KMS-11 (cell line): ENCODE measurements at regions not wholly inside any gene's neighbourhood (a gene's known extent, or its start where the extent isn't known, plus 50 kb on each side); places are given as distances from the start of the nearest gene placed in this dataset.

Experiments
- H2AFZ ChIP-seq: fragments of 200-600 bp; sonication (generic); 2 replicates; pipeline ENCODE4 v1.6.1; 2016; ENCODE audit warnings: antibody characterized with exemption, mixed run types, low read depth
- H3K27ac ChIP-seq: fragments of 200-600 bp; sonication (generic); 2 replicates; pipeline ENCODE4 v1.6.1; 2016; ENCODE audit warnings: mild to moderate bottlenecking, mixed run types
- H3K27me3 ChIP-seq: fragments of 200-600 bp; sonication (generic); 2 replicates; pipeline ENCODE4 v1.6.1; 2017; ENCODE audit warnings: mild to moderate bottlenecking, low read depth, mixed run types, moderate library complexity; ENCODE audit not compliant: insufficient read depth
- H3K36me3 ChIP-seq: fragments of 200-600 bp; sonication (generic); 2 replicates; pipeline ENCODE4 v1.6.1; 2017; ENCODE audit warnings: mild to moderate bottlenecking, mixed run types; ENCODE audit not compliant: insufficient read depth
- H3K4me1 ChIP-seq: fragments of 200-600 bp; sonication (generic); 2 replicates; pipeline ENCODE4 v1.6.1; 2016; ENCODE audit warnings: mild to moderate bottlenecking, low read depth, mixed run types; ENCODE audit not compliant: poor library complexity, severe bottlenecking
- H3K4me2 ChIP-seq: fragments of 200-600 bp; sonication (generic); 2 replicates; pipeline ENCODE4 v1.7.0; 2016; ENCODE audit warnings: mild to moderate bottlenecking, mixed run types
- H3K4me3 ChIP-seq: fragments of 200-600 bp; sonication (generic); IDR thresholded peaks from 2 replicates; pipeline ENCODE4 v1.6.1; 2017; ENCODE audit warnings: low read depth, low read length, mixed read lengths; ENCODE audit not compliant: insufficient read depth
- H3K79me2 ChIP-seq: fragments of 200-600 bp; sonication (generic); 2 replicates; pipeline ENCODE4 v1.6.1; 2016; ENCODE audit warnings: low read depth, mixed run types; ENCODE audit not compliant: insufficient read depth
- H3K9ac ChIP-seq: fragments of 200-600 bp; sonication (generic); 2 replicates; pipeline ENCODE4 v1.6.1; 2016; ENCODE audit warnings: mild to moderate bottlenecking, mixed run types
- H4K20me1 ChIP-seq: fragments of 200-600 bp; sonication (generic); 2 replicates; pipeline ENCODE4 v1.6.1; 2016; ENCODE audit warnings: mild to moderate bottlenecking, mixed run types; ENCODE audit not compliant: insufficient read depth
- CTCF ChIP-seq: fragments of 200-600 bp; sonication (generic); conservative IDR thresholded peaks from 2 replicates; pipeline ENCODE4 v1.6.1; 2017; ENCODE audit warnings: low read depth, mild to moderate bottlenecking, antibody characterized with exemption, low read length, moderate library complexity, mixed read lengths

GRCh38 chr18:53792762-53793161 lies 431.7 kb downstream of the MBD2 start:
- Histone ChIP-seq H3K27me3 (no peaks in the 10 kb centered on the region), H3K27ac (no peak overlapping the region), H3K36me3 (no peaks in the 10 kb centered on the region), H3K4me2 (no peak overlapping the region), H3K4me1 (peaks cover 25% of the 10 kb centered on the region), H3K4me3 (no peak overlapping the region), H3K79me2 (no peaks in the 10 kb centered on the region), H3K9ac (no peak overlapping the region), H2AFZ (no peak overlapping the region), H4K20me1 (no peaks in the 10 kb centered on the region)
- TF ChIP-seq CTCF, result no peak

- Histone ChIP-seq H3K4me2 (no peak overlapping the region), H3K36me3 (no peaks in the 10 kb centered on the region), H2AFZ (no peak overlapping the region), H3K9ac (no peak overlapping the region), H3K4me1 (peaks cover 10% of the 10 kb centered on the region), H3K4me3 (no peak overlapping the region), H4K20me1 (no peaks in the 10 kb centered on the region), H3K79me2 (no peaks in the 10 kb centered on the region), H3K27ac (no peak overlapping the region), H3K27me3 (no peaks in the 10 kb centered on the region)
- TF ChIP-seq CTCF, result no peak
These were observed 433.7 kb downstream of the MBD2 start for GRCh38 chr18:53790786-53791185.

DNA sequence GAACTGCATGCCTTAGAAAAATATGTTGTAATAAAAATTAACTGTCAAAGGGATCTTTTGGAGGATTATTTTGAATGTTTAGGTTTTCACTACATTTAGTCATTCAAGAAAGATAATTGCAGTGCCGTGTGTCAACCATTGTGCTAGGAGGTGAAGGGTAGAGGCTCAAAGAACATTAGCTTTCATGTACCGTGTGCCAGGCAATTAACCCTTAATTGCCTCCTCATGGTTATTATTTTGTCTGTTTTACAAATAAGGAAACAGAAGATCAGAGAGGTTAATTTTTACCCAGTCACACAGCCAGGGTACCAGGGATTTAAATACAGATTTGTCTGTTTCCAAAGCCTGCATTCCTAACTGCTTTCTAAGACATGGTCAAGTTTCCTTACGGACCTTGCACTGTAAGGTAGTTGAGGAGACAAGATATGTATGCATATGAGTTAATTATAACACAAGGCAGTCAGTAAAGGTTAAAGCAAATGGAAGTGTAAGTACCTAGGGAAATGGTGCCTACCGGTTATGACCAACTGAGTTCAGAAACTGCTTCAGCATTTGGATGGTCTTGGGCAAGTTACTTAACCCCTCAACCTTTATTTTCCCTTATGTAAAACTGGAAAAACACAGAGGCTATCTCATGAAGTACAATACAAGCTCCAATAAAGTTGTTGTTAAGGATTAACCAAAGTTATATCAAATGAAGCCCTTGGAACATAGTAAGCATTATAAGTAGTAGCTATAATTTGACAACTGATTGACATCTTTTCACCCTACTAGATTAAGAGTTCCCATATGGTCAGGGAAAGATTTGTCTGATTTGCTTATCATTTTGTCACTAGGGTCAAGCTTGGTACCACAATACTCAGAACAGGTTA lies 434.9 kb downstream of the MBD2 start:
- H3K9ac ChIP-seq, result no peak overlapping the region
- no peak overlapping the region for H3K27ac ChIP-seq
- no peak overlapping the region for H2AFZ ChIP-seq
- no peaks in the 10 kb centered on the region for H3K4me1 ChIP-seq
- TF ChIP-seq CTCF, result no peak
- H3K36me3 ChIP-seq, result no peaks in the 10 kb centered on the region
- no peak overlapping the region for H3K4me3 ChIP-seq
- H3K4me2 ChIP-seq, result no peak overlapping the region
- no peaks in the 10 kb centered on the region for H4K20me1 ChIP-seq
- no peaks in the 10 kb centered on the region for H3K79me2 ChIP-seq
- no peaks in the 10 kb centered on the region for H3K27me3 ChIP-seq

- Histone ChIP-seq H2AFZ (no peak overlapping the region), H3K36me3 (no peaks in the 10 kb centered on the region)
These were observed 438.7 kb downstream of the MBD2 start for GRCh38 chr18:53785811-53786210.

More at GRCh38 chr18:53785811-53786210, 438.7 kb downstream of the MBD2 start:
- H3K4me2 ChIP-seq, result no peak overlapping the region
- no peaks in the 10 kb centered on the region for H3K79me2 ChIP-seq
- no peak overlapping the region for H3K4me3 ChIP-seq
- H3K27me3 ChIP-seq, result no peaks in the 10 kb centered on the region
- H3K4me1 ChIP-seq, result peaks cover 3% of the 10 kb centered on the region
- no peak overlapping the region for H3K27ac ChIP-seq
- no peak for TF ChIP-seq CTCF
- no peaks in the 10 kb centered on the region for H4K20me1 ChIP-seq
- H3K9ac ChIP-seq, result no peak overlapping the region
